Upper lobe of right lung (tissue), 1 donor: ENCODE measurements at regions not wholly inside any gene's neighbourhood (a gene's known extent, or its start where the extent isn't known, plus 50 kb on each side); places are given as distances from the start of the nearest gene placed in this dataset.

Source experiments
- ATAC-seq: fragments of 200-7000 bp; cut with Tn5 transposase; one replicate; pipeline ENCODE4 v1.9.1; 2020; ENCODE audit warnings: mild to moderate bottlenecking, moderate library complexity
- DNase-seq: peaks from one replicate; pipeline ENCODE4 v3.0.0-alpha.2; 2020
- H3K27ac ChIP-seq: fragments of 200-600 bp; one replicate; pipeline ENCODE4 v1.8.0; 2022
- H3K27me3 ChIP-seq: fragments of 200-600 bp; one replicate; pipeline ENCODE4 v1.8.0; 2022; ENCODE audit warnings: mild to moderate bottlenecking
- H3K36me3 ChIP-seq: fragments of 200-600 bp; one replicate; pipeline ENCODE4 v1.8.0; 2022
- H3K4me1 ChIP-seq: fragments of 200-600 bp; one replicate; pipeline ENCODE4 v1.8.0; 2022
- H3K4me3 ChIP-seq: fragments of 200-600 bp; one replicate; pipeline ENCODE4 v1.8.0; 2022; ENCODE audit warnings: mild to moderate bottlenecking
- H3K9me3 ChIP-seq: fragments of 200-600 bp; one replicate; pipeline ENCODE4 v1.8.0; 2022
- CTCF ChIP-seq: fragments of 200-600 bp; IDR thresholded peaks from one replicate; pipeline ENCODE4 v1.8.0; 2022; ENCODE audit warnings: antibody characterized with exemption
- intact Hi-C: fragments of 100-400 bp; cut with DNase I; formaldehyde crosslinking; loops from one replicate; pipeline ENCODE4 v1.11.0; 2022
- donor health status: DM: no; HTN: yes; CAD: no; lungs with severe emphysema.

- intact Hi-C loops: no loop called here
- DNase-seq: no peak
- Histone ChIP-seq H3K4me3 (no peak overlapping the region), H3K27me3 (peaks cover 15% of the 10 kb centered on the region), H3K27ac (no peak overlapping the region), H3K9me3 (no peaks in the 10 kb centered on the region), H3K36me3 (no peaks in the 10 kb centered on the region), H3K4me1 (no peaks in the 10 kb centered on the region)
- ATAC-seq: no peak
- no peak for TF ChIP-seq CTCF
These were observed 158.5 kb downstream of the SHOX start for GRCh38 chrX:789096-789495.

GRCh38 chrX:786441-786881 is 155.9 kb downstream of the SHOX start:
- H3K27me3 ChIP-seq: peaks cover 10% of the 10 kb centered on the region
- no peaks in the 10 kb centered on the region for H3K36me3 ChIP-seq
- no peaks in the 10 kb centered on the region for H3K9me3 ChIP-seq
- TF ChIP-seq CTCF: no peak
- no peak overlapping the region for H3K27ac ChIP-seq
- DNase-seq (no peak), ATAC-seq (no peak)
- intact Hi-C loops: no loop called here
- no peaks in the 10 kb centered on the region for H3K4me1 ChIP-seq
- H3K4me3 ChIP-seq: no peak overlapping the region

GRCh38 chrX:784829-785228 is 154.2 kb downstream of the SHOX start:
- no peak overlapping the region for H3K4me3 ChIP-seq
- ATAC-seq: no peak
- TF ChIP-seq CTCF: no peak
- H3K27me3 ChIP-seq: peaks cover 5% of the 10 kb centered on the region
- no peaks in the 10 kb centered on the region for H3K9me3 ChIP-seq
- no peak overlapping the region for H3K27ac ChIP-seq
- no peak for DNase-seq
- intact Hi-C loops: no loop called here
- no peaks in the 10 kb centered on the region for H3K36me3 ChIP-seq
- H3K4me1 ChIP-seq: no peaks in the 10 kb centered on the region

- no peak for DNase-seq
- intact Hi-C loops: no loop called here
- no peak for ATAC-seq
- Histone ChIP-seq H3K27ac (no peak overlapping the region), H3K36me3 (no peaks in the 10 kb centered on the region), H3K27me3 (peaks cover 5% of the 10 kb centered on the region), H3K4me1 (no peaks in the 10 kb centered on the region), H3K9me3 (no peaks in the 10 kb centered on the region), H3K4me3 (no peak overlapping the region)
- TF ChIP-seq CTCF: no peak
These were observed 150.9 kb downstream of the SHOX start for GRCh38 chrX:781224-782204.

- H3K9me3 ChIP-seq: no peaks in the 10 kb centered on the region
- no peaks in the 10 kb centered on the region for H3K36me3 ChIP-seq
- peaks cover 5% of the 10 kb centered on the region for H3K27me3 ChIP-seq
- TF ChIP-seq CTCF: no peak
- no peak for ATAC-seq
- H3K27ac ChIP-seq: no peak overlapping the region
- no peak overlapping the region for H3K4me3 ChIP-seq
- intact Hi-C loops: no loop called here
- no peaks in the 10 kb centered on the region for H3K4me1 ChIP-seq
- no peak for DNase-seq
These were observed 146.1 kb downstream of the SHOX start for GRCh38 chrX:776529-777230.
